NCI-H1105 treated with DMSO at 0.1 percent for 48 hours (cell line): ENCODE measurements at regions not wholly inside any gene's neighbourhood (a gene's known extent, or its start where the extent isn't known, plus 50 kb on each side); places are given as distances from the start of the nearest gene placed in this dataset.

Source experiments
- DNase-seq: peaks from one replicate; lab custom pipeline; 2025; lab: John Stamatoyannopoulos, UW

DNA sequence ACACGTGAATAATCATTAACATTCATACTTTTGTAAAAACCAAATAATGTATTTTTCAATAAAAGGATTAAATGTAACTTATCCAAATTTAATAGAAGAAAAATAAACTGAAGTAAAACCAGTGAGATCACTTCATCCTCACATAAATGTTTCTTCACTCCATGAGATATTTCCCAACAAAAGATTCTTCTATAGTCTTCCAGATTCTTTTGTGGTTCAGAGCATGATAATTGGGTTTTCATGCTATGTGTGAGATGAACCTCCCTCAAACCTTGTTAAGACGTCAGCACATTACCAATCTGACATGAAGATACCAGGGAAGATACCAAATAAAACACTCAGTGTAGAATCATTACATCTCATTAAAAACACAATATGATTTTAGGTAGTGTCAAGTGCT is 62.9 kb upstream of the OXGR1 start:
- DNase-seq: no peak

DNA sequence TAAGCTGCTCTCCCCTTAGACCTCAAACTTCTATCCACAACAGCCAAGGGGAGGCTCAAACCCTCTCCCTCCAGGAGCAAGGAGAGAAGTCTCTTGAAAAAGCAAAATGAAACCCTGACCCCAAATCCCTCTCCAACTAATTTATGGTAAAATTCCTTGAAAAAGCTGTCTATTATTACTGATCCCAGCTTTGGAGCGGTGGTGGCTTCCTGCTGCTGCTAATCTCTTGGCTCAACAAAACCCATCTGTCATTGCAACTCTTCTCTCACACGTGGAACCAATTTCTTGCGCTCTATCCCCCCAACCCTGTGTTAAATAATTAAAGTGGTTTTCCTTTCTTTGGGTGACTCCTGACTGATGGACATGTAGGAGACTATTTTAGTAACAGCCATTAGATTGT is 64.1 kb upstream of the OXGR1 start:
- no peak for DNase-seq

DNA sequence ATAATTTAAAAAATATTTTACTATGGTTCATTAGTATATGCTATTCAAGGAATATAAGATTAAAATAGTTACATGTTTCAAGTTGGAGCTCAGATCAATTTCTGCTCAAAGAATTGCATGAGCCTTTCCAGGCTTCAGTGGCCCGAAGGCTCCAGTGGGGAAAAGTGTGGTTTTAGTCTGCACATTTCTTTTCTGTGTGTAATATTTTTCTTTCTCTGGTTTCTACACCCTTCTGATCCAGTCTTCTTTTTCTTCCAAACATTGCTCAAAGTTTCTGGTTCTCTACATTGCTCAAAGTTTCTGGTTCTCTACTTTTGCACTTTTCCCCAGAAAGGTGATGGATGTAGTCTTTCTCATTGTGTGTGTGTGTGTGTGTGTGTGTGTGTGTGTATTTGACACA is 64.7 kb upstream of the OXGR1 start:
- no peak for DNase-seq

DNA sequence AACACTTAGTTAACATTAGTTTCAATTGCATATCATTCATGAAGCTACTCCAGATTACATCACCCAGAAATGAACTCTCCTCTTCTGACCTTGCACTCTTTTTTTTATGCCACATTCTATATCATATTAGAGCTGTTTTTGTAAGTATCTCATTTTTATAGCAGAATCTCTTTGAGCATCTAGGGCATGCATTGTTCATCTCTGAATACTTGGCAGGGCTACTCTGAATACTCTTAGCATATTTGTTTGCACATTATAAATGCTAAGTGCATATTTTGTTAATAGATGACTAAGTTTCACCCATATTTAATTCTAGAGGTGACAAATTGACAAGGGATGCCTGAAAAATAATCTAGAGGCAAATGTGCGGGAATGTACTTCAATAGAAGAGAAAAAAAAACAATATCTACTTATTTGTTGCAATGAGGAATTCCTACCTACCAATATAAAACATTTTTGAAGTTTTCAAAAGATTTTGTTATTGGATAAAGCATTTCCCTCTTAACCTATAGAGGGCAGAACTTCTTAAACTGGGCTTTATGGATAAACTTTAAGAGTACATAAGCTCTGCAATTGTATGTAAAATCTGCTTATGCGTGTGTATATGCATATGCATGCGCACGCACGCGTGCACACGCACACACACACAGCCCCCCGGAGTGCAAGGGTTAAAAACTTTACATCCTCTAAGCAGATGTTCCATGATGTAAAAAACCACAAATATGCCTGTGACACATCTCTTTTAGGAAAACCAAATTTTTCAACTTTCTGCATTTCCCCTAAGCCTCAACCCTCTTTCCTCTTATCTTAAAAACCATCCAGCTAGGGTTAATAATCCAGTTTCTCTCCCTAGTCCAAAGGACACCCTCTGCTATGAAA is 73.0 kb upstream of the OXGR1 start:
- no peak for DNase-seq

DNA sequence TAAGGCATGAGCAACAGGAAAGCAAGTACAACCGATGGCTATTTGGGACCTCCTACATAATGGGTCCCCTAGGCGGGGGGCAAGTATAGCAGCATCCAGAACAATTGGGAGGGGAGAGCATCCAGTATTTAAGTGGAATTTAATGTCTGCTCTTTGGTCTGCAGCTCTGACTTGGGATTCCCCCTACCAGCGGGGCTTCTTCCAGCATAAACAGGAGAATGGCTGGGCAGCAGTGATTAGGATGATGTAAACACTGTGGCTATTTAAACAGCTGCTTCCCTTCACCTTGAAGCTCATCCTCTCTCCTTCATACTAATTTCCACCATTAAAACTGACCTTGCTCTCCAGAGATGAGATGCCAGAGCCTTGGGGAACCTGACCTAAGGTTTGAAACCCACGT is 73.9 kb upstream of the OXGR1 start:
- DNase-seq: no peak

DNA sequence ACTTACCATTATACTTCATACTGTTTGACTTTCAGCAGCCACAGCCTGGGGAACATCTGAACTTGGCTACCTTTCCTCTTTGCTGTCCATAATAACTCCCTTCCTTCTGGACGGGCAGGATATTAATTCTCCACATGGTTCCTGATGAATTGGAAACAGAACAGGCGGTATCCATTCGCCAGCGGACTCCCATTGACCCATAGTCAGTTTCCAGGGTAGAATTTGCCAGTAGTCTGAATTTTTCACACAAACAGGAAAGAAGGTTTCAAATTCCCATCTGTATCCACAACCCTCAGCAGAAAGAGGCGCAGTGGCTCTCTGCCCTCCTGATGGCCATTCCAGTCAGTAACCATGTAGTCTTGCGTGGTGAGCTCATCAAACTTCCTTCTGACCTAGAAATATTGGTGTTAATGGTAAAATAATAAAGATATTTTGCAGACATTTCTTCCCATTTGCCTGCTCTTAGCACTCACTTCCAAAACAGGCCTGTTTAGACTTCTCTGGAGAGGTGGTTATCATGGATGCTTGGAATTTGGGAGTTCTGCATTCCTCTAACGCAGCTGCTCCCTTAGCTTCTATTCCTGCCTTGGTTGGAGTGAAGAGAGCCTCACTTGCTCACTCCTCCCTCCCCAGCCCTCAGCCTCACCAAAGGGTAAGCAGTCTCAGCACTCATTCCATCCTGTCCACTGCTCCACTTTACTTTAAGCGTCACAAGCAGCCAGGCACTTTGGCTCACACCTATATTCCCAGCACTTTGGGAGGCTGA is 75.0 kb upstream of the OXGR1 start:
- DNase-seq: no peak

DNA sequence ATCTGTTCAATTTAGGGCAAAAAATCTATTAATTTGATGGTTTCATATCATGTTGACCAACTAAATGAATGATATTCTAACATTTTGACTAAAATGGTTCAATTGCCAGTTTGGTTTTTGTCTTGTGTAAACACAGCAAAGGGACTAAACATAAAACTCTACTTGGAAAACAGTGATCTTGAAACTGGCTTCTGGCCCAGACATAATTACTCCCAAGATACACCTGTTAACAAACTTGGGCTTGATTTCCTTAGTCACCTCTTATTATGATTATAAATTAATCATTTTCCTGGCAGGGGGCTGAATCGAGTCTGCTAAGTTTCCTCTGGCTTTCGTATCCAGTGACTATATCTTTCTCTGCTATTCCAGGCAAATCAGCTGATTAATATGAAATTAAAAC is 78.0 kb upstream of the OXGR1 start:
- peak; percentile 82 for DNase-seq

DNA sequence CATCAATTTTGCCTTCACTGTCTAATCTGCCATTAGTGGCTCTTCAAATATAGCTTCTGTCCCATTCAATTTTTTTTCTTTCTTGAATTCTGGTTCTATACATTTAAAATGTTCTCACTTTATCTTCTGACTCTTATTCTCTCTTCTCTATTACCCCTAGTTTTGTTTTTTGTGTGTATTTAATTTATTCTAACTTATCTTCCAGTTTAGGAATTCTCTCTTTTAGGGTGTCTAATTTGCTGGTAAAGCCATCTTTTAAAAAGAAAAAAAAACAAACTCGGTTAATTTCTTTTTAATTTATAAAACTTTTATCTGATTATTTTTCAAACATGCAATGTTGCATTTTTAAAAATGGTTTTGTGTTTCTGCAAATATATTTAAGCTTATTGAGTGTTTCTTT is 80.3 kb upstream of the OXGR1 start:
- DNase-seq: no peak

DNA sequence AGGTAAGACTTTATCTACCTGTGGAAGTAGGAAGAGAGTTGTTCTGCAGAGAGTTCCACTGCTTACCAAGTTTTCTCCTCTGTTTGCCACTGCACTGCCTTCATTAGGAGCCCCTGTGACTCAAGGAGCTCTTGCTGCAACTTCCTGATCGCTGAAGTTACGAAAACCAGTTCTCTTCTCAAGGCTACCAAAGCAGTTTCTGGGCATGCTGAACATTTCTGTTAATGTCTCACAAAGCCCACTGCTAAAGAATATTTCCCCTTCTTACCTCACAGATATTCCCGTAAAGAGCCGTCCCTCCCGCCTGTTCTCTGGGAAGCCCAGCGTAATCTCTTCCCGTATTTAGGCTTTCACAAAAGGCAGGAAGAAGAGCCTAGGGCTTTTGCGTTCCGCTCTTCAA is 82.6 kb upstream of the OXGR1 start:
- DNase-seq: no peak

DNA sequence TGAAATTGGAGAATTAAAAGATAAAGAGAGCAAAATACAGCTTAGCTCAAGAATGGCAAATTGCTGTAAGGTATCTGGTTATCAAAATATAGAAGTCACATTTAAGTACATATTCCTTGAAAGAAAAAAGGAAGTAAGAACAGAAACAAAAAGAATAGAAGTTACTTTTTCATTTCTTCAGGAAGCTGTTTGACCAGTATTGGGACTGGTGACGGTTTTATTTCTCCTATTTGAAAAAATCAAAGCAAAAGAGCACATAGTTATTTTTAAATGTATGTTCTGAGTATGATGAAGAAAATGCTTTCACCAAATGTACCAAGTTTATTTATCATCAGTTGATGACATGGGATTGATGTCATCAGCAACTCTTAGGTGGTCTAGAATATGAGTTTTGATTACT is 83.1 kb upstream of the OXGR1 start:
- no peak for DNase-seq

DNA sequence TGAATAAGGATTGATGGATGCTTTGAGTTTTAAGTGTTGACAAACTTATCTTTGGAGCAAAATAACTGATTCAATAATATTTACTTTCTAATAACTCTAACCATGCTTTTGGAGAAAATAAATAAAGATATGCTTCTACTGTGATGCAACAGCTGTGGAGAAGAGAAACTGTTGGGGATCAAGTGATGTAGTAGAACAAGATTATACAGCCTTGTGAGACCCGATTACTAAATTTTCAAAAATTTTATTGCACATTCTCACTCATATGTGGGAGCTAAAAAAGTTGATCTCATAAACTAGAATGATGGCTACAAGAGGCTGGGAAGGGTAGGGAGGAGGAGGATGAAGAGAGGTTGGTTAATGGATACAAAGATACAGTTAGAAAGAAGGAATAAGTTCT is 85.5 kb upstream of the OXGR1 start:
- DNase-seq: no peak

DNA sequence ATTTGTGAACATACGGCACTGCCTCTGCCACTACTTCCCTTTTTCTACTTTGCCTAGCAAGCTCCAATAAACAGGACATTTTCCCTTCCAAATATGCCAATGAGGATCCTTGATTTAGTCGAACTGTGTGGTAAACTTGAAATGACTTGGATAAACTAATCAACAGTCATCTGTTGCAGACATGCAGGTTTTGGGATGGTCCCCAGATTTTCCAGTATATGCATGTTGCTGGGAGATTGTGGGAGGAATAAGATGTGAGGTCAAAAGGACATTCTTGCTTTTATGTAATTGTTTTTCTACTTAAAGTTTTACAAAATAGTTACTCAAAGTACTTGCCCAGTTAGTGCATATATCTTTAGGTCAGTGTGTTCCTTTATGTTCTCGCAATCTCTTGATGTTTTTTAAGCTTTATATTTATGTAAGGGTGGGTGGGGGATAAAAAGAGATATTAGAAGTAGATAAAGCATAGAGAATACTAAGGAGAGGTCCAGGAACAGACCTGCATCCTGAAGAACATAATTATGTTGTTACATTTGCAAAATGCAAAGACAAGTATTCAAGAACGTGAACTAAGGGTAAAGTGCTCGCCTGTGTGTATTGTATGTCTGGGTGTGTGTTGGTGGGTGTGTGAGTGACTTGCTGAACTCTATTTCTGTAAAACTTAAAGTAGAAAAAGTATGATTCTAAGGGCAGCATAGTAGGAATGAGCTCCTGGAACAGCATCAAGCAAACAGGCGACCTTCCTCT is 88.4 kb upstream of the OXGR1 start:
- DNase-seq: no peak

DNA sequence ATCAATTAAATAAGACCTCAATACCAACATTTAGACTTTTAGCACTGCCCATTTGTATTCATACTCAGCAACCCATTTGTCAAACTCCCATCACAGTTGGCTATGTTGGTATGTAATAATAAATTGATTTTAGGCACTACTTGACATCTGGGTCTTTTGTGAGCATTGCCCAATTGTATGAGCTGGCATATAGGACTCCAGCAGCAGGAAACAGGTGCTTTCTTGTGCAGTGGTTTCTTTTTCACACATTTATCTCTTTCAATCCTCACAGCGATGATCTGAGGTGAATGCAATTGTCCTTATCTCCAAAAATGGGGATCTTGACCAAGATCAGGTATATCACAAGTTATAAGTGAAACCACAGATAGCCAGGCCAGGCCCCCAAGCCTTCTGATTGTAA is 96.9 kb upstream of the OXGR1 start:
- no peak for DNase-seq

DNA sequence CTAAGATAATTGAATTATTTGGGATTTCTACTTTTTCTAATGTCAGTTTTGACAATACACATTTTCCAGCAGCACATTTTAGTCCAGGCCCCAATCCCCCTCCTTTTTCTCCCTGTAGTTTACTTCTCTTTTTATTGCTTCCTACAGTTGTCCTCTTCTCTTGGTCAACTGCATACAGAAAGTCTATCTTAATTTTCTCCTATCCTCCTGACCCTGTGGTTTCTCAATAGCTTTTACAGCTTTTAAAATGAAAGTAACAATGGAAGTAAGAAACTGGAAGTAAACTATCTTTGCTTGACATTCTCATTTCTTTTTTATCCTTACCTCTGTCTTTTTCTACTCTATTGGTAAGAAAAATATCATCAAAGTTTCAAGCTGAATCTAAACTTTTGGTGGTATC is 106.5 kb upstream of the OXGR1 start:
- DNase-seq: no peak

DNA sequence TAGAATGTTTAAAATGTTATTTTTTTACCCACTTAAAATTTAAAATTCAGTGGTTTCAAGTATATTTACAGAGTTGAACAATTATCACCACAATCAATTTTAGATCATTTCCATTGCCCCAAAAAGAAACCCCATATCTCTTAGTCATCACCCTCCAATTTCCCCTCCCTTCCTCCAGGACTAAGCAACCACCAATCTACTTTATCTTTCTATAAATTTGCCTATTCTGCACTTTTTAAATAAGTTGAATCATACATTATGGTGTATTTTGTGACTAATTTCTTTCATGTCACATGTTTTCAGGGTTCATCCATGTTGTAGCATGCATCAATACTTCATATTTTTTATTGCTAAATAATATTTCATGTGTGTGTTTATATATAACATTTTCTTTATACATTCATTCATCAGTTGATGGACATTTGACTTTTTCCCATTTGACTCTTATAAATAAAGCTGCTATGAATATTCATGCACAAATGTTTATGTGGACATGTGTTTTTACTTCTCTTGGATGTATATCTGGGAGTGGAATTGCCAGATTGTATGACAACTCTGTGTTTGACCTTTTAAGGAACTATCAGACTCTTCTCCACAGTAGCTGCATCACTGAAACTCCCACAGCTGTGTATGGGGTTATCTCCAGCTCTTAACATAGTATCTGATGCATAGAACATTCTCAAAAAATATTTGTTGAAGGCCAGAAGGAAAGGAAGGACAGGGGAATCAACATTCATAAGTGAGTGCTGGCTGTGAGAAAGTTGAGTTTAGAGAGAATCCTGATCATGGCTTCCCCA is 107.8 kb upstream of the OXGR1 start:
- DNase-seq: no peak

DNA sequence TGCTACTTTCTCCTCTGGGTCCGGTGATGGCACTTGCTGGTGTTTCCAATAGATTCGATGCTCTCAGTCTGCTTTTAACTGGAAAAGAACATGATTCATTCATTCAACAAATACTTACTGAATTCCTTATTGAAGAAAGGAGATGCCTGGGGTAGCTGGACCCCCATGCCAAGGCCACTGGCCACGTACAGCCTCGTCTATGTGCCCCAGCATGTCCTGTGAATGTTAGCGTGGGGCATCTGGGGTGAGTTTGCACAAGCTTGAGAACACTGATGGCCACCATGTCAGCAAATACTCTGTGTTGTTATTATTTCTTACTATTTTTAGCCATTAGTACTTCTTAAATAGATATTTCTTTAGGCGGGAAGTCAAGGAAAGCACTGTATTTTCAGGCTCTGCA is 112.0 kb upstream of the OXGR1 start:
- DNase-seq: no peak

DNA sequence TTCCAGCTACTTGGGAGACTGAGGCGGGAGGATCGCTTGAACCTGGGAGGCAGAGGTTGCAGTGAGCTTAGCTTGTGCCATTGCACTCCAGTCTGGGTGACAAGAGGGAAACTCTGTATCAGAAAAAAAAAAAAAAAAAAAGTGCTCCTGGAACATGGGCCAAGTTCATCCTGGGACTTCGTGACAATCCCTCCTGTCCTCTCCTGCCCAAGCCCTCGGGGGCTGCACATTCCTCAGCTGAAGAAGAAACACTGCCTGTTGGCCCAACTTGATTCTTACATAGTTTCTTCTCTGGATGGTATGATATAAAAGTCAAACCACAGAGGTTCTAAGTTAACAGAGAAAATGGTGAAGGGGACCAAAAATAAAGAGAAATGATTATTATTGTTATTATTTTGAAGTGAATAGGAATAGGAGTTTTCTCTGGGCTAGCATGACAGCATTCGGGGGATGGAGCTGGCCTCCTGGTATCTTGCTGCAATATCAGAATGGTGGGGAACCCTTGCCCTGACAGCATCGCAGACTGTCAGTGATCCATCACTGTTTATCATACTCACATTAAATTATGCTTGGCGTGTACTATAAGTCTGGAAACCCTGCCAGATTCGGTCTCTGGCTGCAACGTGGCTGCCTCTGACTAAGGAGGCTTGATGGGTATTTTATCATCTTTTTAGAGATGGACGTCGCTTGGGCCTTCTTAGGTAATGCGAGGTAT is 113.7 kb upstream of the OXGR1 start:
- DNase-seq: no peak

DNA sequence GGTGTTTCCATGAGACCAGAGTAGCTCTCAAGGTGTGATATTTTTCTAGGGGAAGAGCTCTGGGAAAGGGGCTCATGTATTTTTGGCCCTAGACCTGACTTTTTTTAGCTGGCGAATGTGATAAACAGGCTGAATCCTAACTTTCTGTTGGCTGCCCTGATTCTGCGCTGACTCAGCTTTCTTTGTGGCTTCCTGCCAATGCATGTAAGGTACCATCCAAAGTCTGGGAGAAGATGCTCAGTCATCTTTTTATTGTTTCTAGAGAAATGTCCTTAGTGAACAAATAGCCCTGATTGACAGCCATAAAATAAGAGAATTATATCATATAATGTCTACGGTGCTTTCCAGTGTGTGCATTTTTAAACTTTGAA is 113.6 kb upstream of the MBNL2 start:
- DNase-seq: no peak

DNA sequence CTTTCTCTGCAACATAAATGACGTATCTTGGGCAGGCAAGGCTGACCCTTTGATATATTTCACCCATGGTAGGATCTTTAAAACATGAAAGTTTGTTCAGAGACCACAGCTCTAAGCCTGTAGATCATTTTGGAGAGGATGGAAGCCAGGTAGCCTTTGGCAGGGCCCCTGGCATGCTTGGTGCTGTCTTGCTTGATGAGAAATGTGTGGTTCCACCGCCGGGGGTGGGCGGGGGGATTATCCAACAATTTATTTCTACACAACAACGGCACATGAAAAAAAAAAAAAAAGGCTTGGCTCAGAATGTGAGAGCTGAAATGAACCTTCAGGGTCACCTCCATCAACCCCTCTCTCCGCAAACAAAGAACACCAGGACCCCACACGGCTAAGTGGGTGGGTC is 112.9 kb upstream of the MBNL2 start:
- DNase-seq: no peak

DNA sequence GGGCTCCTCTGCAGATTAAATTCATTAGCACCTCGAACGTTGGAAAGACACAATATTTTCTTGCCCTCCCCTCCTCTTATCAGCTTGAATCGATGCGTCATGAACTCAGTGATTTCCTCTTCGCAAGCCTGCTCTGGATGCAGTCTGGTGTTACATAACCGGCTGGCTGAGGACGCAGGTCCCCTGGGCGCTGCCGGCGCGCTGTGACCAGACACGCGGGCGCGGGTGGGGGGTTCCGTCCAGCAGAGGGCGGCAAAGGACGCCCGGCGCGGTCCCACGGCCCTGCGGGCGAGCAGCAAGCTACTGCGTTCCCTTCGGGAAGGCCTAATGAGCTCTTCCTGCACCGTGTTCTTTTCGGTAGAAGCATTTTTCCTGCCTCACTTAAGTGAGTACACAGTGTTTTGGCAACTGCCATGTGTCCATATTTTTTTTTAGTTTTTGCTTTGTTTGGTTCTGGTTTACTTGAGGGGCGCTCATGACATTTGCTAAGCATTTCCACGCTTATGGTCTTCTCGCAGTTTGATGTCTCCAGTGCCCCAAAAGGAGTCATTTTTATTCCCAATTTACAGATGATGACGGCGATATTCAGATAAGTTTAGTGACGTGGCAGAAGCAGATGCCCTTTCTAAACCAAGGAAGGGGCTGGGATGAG is 112.2 kb upstream of the MBNL2 start:
- DNase-seq: peak; percentile 64

DNA sequence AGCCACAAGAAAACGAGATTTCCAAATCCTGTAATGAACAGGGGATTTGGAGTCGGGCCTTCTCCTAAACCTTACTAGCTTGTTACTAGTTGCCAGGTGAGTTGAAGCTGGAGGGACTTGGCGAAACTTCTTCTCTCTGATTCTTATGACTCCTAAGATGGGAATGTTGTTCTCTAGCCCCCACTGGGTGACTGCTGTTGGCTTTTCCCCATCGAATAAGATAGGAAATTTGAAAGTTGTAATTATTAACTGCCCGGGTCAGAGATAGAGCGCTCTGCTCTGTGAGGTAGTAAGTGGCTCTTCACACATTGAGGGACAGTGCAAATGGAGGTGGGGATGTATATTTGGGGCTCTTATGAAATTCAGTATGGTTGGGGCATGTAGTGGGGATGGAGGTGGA is 111.2 kb upstream of the MBNL2 start:
- no peak for DNase-seq
